Dedifferentiated amniotic fluid mesenchymal stem cell (primary cell): ENCODE measurements at regions not wholly inside any gene's neighbourhood (a gene's known extent, or its start where the extent isn't known, plus 50 kb on each side); places are given as distances from the start of the nearest gene placed in this dataset.
A peak's percentile ranks its signal among the peaks of the same experiment; 100 is the strongest.

ENCODE experiments used
- DNase-seq: peaks from one replicate; pipeline ENCODE4 v3.0.0-alpha.2; 2016; ENCODE audit errors: extremely low spot score

GRCh38 chr6:8276148-8276547, 159.2 kb downstream of the SLC35B3 start:
- DNase-seq: no peak

- no peak for DNase-seq
These were observed 159.7 kb downstream of the SLC35B3 start for GRCh38 chr6:8275667-8276066.

GRCh38 chr6:8274226-8274625, 161.1 kb downstream of the SLC35B3 start:
- DNase-seq: no peak

GRCh38 chr6:8269872-8270454, 165.4 kb downstream of the SLC35B3 start:
- no peak for DNase-seq

- no peak for DNase-seq
These were observed 166.3 kb downstream of the SLC35B3 start for GRCh38 chr6:8269094-8269493.

- no peak for DNase-seq
These were observed 166.3 kb upstream of the EEF1E1 start for GRCh38 chr6:8268606-8269005.

GRCh38 chr6:8268156-8268555, 165.8 kb upstream of the EEF1E1 start:
- DNase-seq: no peak

GRCh38 chr6:8260610-8261009, 158.3 kb upstream of the EEF1E1 start:
- DNase-seq: no peak

GRCh38 chr6:8246403-8246802, 144.1 kb upstream of the EEF1E1 start:
- DNase-seq: no peak

GRCh38 chr6:8245726-8246125, 143.4 kb upstream of the EEF1E1 start:
- no peak for DNase-seq

GRCh38 chr6:8243475-8243874, 141.1 kb upstream of the EEF1E1 start:
- DNase-seq: no peak

- DNase-seq: no peak
These were observed 140.5 kb upstream of the EEF1E1 start for GRCh38 chr6:8242885-8243284.

- DNase-seq: no peak
These were observed 138.0 kb upstream of the EEF1E1 start for GRCh38 chr6:8240301-8240700.

- DNase-seq: no peak
These were observed 136.7 kb upstream of the EEF1E1 start for GRCh38 chr6:8238773-8239683.

GRCh38 chr6:8237668-8238067, 135.3 kb upstream of the EEF1E1 start:
- DNase-seq: no peak

GRCh38 chr6:8236956-8237355, 134.6 kb upstream of the EEF1E1 start:
- DNase-seq: no peak

- no peak for DNase-seq
These were observed 132.0 kb upstream of the EEF1E1 start for GRCh38 chr6:8234321-8234720.

- no peak for DNase-seq
These were observed 129.6 kb upstream of the EEF1E1 start for GRCh38 chr6:8231956-8232355.

GRCh38 chr6:8229915-8230756, 127.8 kb upstream of the EEF1E1 start:
- DNase-seq: no peak

GRCh38 chr6:8225113-8225512, 122.8 kb upstream of the EEF1E1 start:
- DNase-seq: no peak

GRCh38 chr6:8223678-8224077, 121.3 kb upstream of the EEF1E1 start:
- no peak for DNase-seq

GRCh38 chr6:8219352-8219943, 117.1 kb upstream of the EEF1E1 start:
- DNase-seq: peak; percentile 63
